ENCODE measurements at regions not wholly inside any gene's neighbourhood (a gene's known extent, or its start where the extent isn't known, plus 50 kb on each side); places are given as distances from the start of the nearest gene placed in this dataset.
"Not testable (repeated sequence)": the region's sequence is repeated elsewhere in the genome, so short reads cannot be mapped to it uniquely, and the experiment has no call there.

GRCh38 chr3:22016197-22016596, 265.2 kb upstream of the ZNF385D start:
- DNase-seq (ENCODE audit: low read depth in 1 of 2, low spot score in 2 of 2) = no peak
- ChIA-PET CTCF (ENCODE audit: partially characterized antibody) (no interaction called here), POLR2A (ENCODE audit: partially characterized antibody) (no interaction called here)
- Histone ChIP-seq H3K4ac (replicated peaks; ENCODE audit: insufficient read length, low read depth, low read length) (no peak overlapping the region), H4K20me1 (replicated peaks in 1 of 2; ENCODE audit: control insufficient read depth in 1 of 2, insufficient read depth in 2 of 2, low read length in 2 of 2) (no peaks in the 10 kb centered on the region), H4K91ac (replicated peaks; ENCODE audit: insufficient read length, low read length) (no peak overlapping the region), H3K79me1 (ENCODE audit: low read depth, low read length) (no peaks in the 10 kb centered on the region), H2BK120ac (replicated peaks; ENCODE audit: low read depth, low read length) (no peak overlapping the region), H2AK5ac (ENCODE audit: low read depth, low read length) (no peak overlapping the region), H2BK20ac (ENCODE audit: low read length) (no peak overlapping the region), H3K23ac (ENCODE audit: insufficient read length) (no peak overlapping the region), H3K56ac (replicated peaks; ENCODE audit: insufficient read length, low read depth, low read length) (no peak overlapping the region), H2BK5ac (ENCODE audit: low read depth, low read length) (no peak overlapping the region), H4K5ac (ENCODE audit: insufficient read length, low read depth, low read length) (no peak overlapping the region), H2BK12ac (ENCODE audit: low read depth, low read length) (no peak overlapping the region), H3K14ac (ENCODE audit: insufficient read length) (no peak overlapping the region), H2BK15ac (ENCODE audit: low read length) (no peak overlapping the region), H3K9ac (replicated peaks in 1 of 4; ENCODE audit: extremely low read depth in 1 of 4, low read depth in 3 of 4, low read length in 3 of 4) (peak overlapping the region in 1 of 4 experiments; percentile 34; a peak in 1 of 7 replicates), H3K4me1 (replicated peaks in 1 of 4; ENCODE audit: control insufficient read depth in 3 of 4, insufficient read depth in 4 of 4, low read length in 3 of 4) (no peaks in the 10 kb centered on the region), H3K4me2 (ENCODE audit: insufficient read depth in 1 of 2, low read depth in 2 of 2, low read length in 2 of 2) (no peak overlapping the region), H3K23me2 (ENCODE audit: low read depth, low read length) (no peaks in the 10 kb centered on the region), H3K27ac (ENCODE audit: low read depth, low read length) (no peak overlapping the region), H4K8ac (ENCODE audit: extremely low read depth, insufficient read depth, low read length) (no peak overlapping the region), H3K27me3 (replicated peaks in 1 of 4; ENCODE audit: control insufficient read depth in 3 of 4, extremely low read depth in 1 of 4, insufficient read depth in 3 of 4, low read length in 3 of 4) (no peaks in the 10 kb centered on the region), H3K9me3 (ENCODE audit: insufficient read depth in 2 of 2, low read depth in 1 of 2, low read length in 1 of 2) (no peaks in the 10 kb centered on the region), H3K36me3 (ENCODE audit: control insufficient read depth in 2 of 4, insufficient read depth in 4 of 4, low read length in 3 of 4) (no peaks in the 10 kb centered on the region), H3K4me3 (ENCODE audit: extremely low read depth in 1 of 4, insufficient read depth in 2 of 4, low read depth in 3 of 4, low read length in 4 of 4) (no peak overlapping the region), H3K79me2 (ENCODE audit: control insufficient read depth in 1 of 2, insufficient read depth in 2 of 2, low read length in 2 of 2) (no peaks in the 10 kb centered on the region), H2AFZ (ENCODE audit: low read length) (no peak overlapping the region), H3K18ac (ENCODE audit: extremely low read depth, low read length) (no peak overlapping the region)
- FAIRE-seq = no peak
- TF ChIP-seq BCL11A (IDR thresholded peaks at IDR 0.05; ENCODE audit: low read depth in 2 of 2, low read length in 2 of 2) = no peak
- TF ChIP-seq MAFK (IDR thresholded peaks at IDR 0.05; ENCODE audit: low read depth, low read length) = peak; percentile 46; the same call in 1 of the 2 replicates
- WGBS, 2 experiments (ENCODE audit: extremely low coverage in 1 of 2, insufficient coverage in 1 of 2, insufficient read length in 1 of 2, insufficient replicate concordance in 2 of 2, low coverage in 1 of 2, low lambda C conversion rate in 2 of 2, missing lambda C conversion rate in 1 of 2) = 87% methylated on average over 4 of the region's 4 CpGs; no CpG with 5 or more reads in 1 of the 2 experiments

- H3K56ac ChIP-seq (replicated peaks; ENCODE audit: insufficient read length, low read depth, low read length); H2BK12ac ChIP-seq (ENCODE audit: low read depth, low read length); H2BK15ac ChIP-seq (ENCODE audit: low read length); H3K23me2 ChIP-seq (ENCODE audit: low read depth, low read length); DNase-seq (ENCODE audit: low read depth in 1 of 2, low spot score in 2 of 2); H3K4ac ChIP-seq (replicated peaks; ENCODE audit: insufficient read length, low read depth, low read length); H3K36me3 ChIP-seq (ENCODE audit: control insufficient read depth in 2 of 4, insufficient read depth in 4 of 4, low read length in 3 of 4); H4K91ac ChIP-seq (replicated peaks; ENCODE audit: insufficient read length, low read length); CTCF ChIA-PET (ENCODE audit: partially characterized antibody); H4K8ac ChIP-seq (ENCODE audit: extremely low read depth, insufficient read depth, low read length); H3K27ac ChIP-seq (ENCODE audit: low read depth, low read length); H3K4me2 ChIP-seq (ENCODE audit: insufficient read depth in 1 of 2, low read depth in 2 of 2, low read length in 2 of 2); H3K23ac ChIP-seq (ENCODE audit: insufficient read length); H3K79me1 ChIP-seq (ENCODE audit: low read depth, low read length); H3K4me1 ChIP-seq (replicated peaks in 1 of 4; ENCODE audit: control insufficient read depth in 3 of 4, insufficient read depth in 4 of 4, low read length in 3 of 4); H2BK5ac ChIP-seq (ENCODE audit: low read depth, low read length); H3K14ac ChIP-seq (ENCODE audit: insufficient read length); POLR2A ChIA-PET (ENCODE audit: partially characterized antibody); H4K20me1 ChIP-seq (replicated peaks in 1 of 2; ENCODE audit: control insufficient read depth in 1 of 2, insufficient read depth in 2 of 2, low read length in 2 of 2); H4K5ac ChIP-seq (ENCODE audit: insufficient read length, low read depth, low read length); H3K27me3 ChIP-seq (replicated peaks in 1 of 4; ENCODE audit: control insufficient read depth in 3 of 4, extremely low read depth in 1 of 4, insufficient read depth in 3 of 4, low read length in 3 of 4); H3K4me3 ChIP-seq (ENCODE audit: extremely low read depth in 1 of 4, insufficient read depth in 2 of 4, low read depth in 3 of 4, low read length in 4 of 4); H2AFZ ChIP-seq (ENCODE audit: low read length); H2BK20ac ChIP-seq (ENCODE audit: low read length); H3K9me3 ChIP-seq (ENCODE audit: insufficient read depth in 2 of 2, low read depth in 1 of 2, low read length in 1 of 2); FAIRE-seq; H2BK120ac ChIP-seq (replicated peaks; ENCODE audit: low read depth, low read length); H2AK5ac ChIP-seq (ENCODE audit: low read depth, low read length); H3K18ac ChIP-seq (ENCODE audit: extremely low read depth, low read length); H3K9ac ChIP-seq (replicated peaks in 1 of 4; ENCODE audit: extremely low read depth in 1 of 4, low read depth in 3 of 4, low read length in 3 of 4); H3K79me2 ChIP-seq (ENCODE audit: control insufficient read depth in 1 of 2, insufficient read depth in 2 of 2, low read length in 2 of 2): not testable (repeated sequence)
- 93% methylated on average over 5 of the region's 5 CpGs; no CpG with 5 or more reads in 1 of the 2 experiments for WGBS, 2 experiments (ENCODE audit: extremely low coverage in 1 of 2, insufficient coverage in 1 of 2, insufficient read length in 1 of 2, insufficient replicate concordance in 2 of 2, low coverage in 1 of 2, low lambda C conversion rate in 2 of 2, missing lambda C conversion rate in 1 of 2)
Measured at GRCh38 chr3:22024638-22025037, 273.6 kb upstream of the ZNF385D start.

All from H1 (cell line).